GM23338 (cell line): ENCODE measurements at regions not wholly inside any gene's neighbourhood (a gene's known extent, or its start where the extent isn't known, plus 50 kb on each side); places are given as distances from the start of the nearest gene placed in this dataset.

Experiments
- ATAC-seq: fragments of 200-7000 bp; cut with Tn5 transposase; 3 replicates; pipeline ENCODE4 v1.9.1; 2020
- DNase-seq: peaks from one replicate; pipeline ENCODE4 v3.0.0-alpha.2; 2015; ENCODE audit warnings: low spot score
- H2AFZ ChIP-seq: fragments of 200-600 bp; sonication (generic); 2 replicates; pipeline ENCODE4 v1.8.0; 2016; ENCODE audit warnings: antibody characterized with exemption, mild to moderate bottlenecking, moderate library complexity
- H3F3A ChIP-seq: fragments of 200-600 bp; sonication (generic); replicated peaks from 2 replicates; pipeline ENCODE4 v1.8.0; 2017; ENCODE audit warnings: antibody characterized with exemption, mixed run types, low read depth
- H3K27ac ChIP-seq: fragments of 200-600 bp; sonication (generic); 2 replicates; pipeline ENCODE4 v1.6.1; 2016; ENCODE audit warnings: low read depth
- H3K27me3 ChIP-seq: fragments of 200-600 bp; sonication (generic); 2 replicates; pipeline ENCODE4 v1.8.0; 2016; ENCODE audit warnings: mild to moderate bottlenecking, mixed run types, moderate library complexity; ENCODE audit not compliant: insufficient read depth
- H3K36me3 ChIP-seq: fragments of 200-600 bp; sonication (generic); 2 replicates; pipeline ENCODE4 v1.8.0; 2016; ENCODE audit warnings: mild to moderate bottlenecking; ENCODE audit not compliant: insufficient read depth
- H3K4me1 ChIP-seq: fragments of 200-600 bp; sonication (generic); 2 replicates; pipeline ENCODE4 v1.8.0; 2016; ENCODE audit warnings: mild to moderate bottlenecking, moderate library complexity; ENCODE audit not compliant: insufficient read depth
- H3K4me2 ChIP-seq: fragments of 200-600 bp; sonication (generic); 2 replicates; pipeline ENCODE4 v1.7.1; 2017; ENCODE audit warnings: mixed run types
- H3K4me3 ChIP-seq: fragments of 200-600 bp; sonication (generic); 2 replicates; pipeline ENCODE4 v1.6.1; 2016; ENCODE audit warnings: mixed run types
- H3K79me2 ChIP-seq: fragments of 200-600 bp; sonication (generic); replicated peaks from 2 replicates; pipeline ENCODE4 v1.8.0; 2017; ENCODE audit warnings: mild to moderate bottlenecking; ENCODE audit not compliant: insufficient read depth
- H3K9me2 ChIP-seq: fragments of 200-600 bp; sonication (generic); 2 replicates; pipeline ENCODE4 v1.8.0; 2017; ENCODE audit not compliant: insufficient read depth
- H4K20me1 ChIP-seq: fragments of 200-600 bp; sonication (generic); replicated peaks from 2 replicates; pipeline ENCODE4 v1.8.0; 2017; ENCODE audit warnings: mild to moderate bottlenecking; ENCODE audit not compliant: insufficient read depth
- H3K27ac Mint-ChIP-seq: 2 replicates; pipeline ENCODE4 v1.8.0; 2020; ENCODE audit warnings: inconsistent platforms, mild to moderate bottlenecking, moderate library complexity, mixed read lengths
- H3K27me3 Mint-ChIP-seq: 3 replicates; pipeline ENCODE4 v1.8.0; 2022; ENCODE audit warnings: low read depth, mild to moderate bottlenecking, moderate library complexity, mixed read lengths, inconsistent platforms; ENCODE audit not compliant: insufficient read depth, poor library complexity
- H3K36me3 Mint-ChIP-seq: 3 replicates; pipeline ENCODE4 v1.8.0; 2021; ENCODE audit warnings: low read depth, mild to moderate bottlenecking, inconsistent platforms, moderate library complexity, mixed read lengths
- H3K4me1 Mint-ChIP-seq: 3 replicates; pipeline ENCODE4 v1.8.0; 2020; ENCODE audit warnings: mild to moderate bottlenecking, inconsistent platforms, mixed read lengths
- H3K4me3 Mint-ChIP-seq: 3 replicates; pipeline ENCODE4 v1.8.0; 2021; ENCODE audit warnings: moderate library complexity, mild to moderate bottlenecking, inconsistent platforms, mixed read lengths
- H3K9me3 Mint-ChIP-seq: 3 replicates; pipeline ENCODE4 v1.8.0; 2020; ENCODE audit warnings: moderate library complexity, mild to moderate bottlenecking, inconsistent platforms, mixed read lengths
- CREB1 ChIP-seq: fragments of 250-450 bp; sonication (Bioruptor Pico); IDR thresholded peaks from 2 replicates; pipeline ENCODE4 v1.5.0; 2020; ENCODE audit warnings: low read depth, mild to moderate bottlenecking, moderate library complexity
- EZH2 ChIP-seq: fragments of 200-600 bp; sonication (generic); IDR thresholded peaks from one replicate; pipeline ENCODE4 v1.8.0; 2017; ENCODE audit warnings: antibody characterized with exemption, mild to moderate bottlenecking, low read depth; ENCODE audit not compliant: unreplicated experiment
- EZH2phosphoT487 ChIP-seq: fragments of 200-600 bp; sonication (generic); IDR thresholded peaks from one replicate; pipeline ENCODE4 v1.8.1; 2018; ENCODE audit warnings: antibody characterized with exemption; ENCODE audit not compliant: unreplicated experiment
- NANOG ChIP-seq: IDR thresholded peaks from 2 replicates; pipeline ENCODE4 v1.6.1; 2016; ENCODE audit warnings: antibody characterized with exemption, borderline replicate concordance
- STAT1 ChIP-seq: IDR thresholded peaks from one replicate; pipeline ENCODE4 v1.6.1; 2016; ENCODE audit warnings: antibody characterized with exemption; ENCODE audit not compliant: unreplicated experiment
- ZNF114 ChIP-seq: fragments of 250-450 bp; sonication (Bioruptor Pico); IDR thresholded peaks from 2 replicates; pipeline ENCODE4 v1.5.0; 2020; ENCODE audit warnings: mild to moderate bottlenecking, moderate library complexity
- ZNF331 ChIP-seq: fragments of 250-450 bp; sonication (Bioruptor Pico); IDR thresholded peaks from 2 replicates; pipeline ENCODE4 v1.5.0; 2020; ENCODE audit warnings: low read depth, mild to moderate bottlenecking, moderate library complexity
- TF ChIP-seq, protein P1 (sequence below), 2 experiments: fragments of 200-600 bp in 1 of 2; sonication (generic) in 1 of 2; conservative IDR thresholded peaks; 2 replicates each; pipeline versions ENCODE4 v1.5.1 to v1.6.1; 2016 to 2017; ENCODE audit warnings: antibody characterized with exemption in 2 of 2, low read depth in 2 of 2, mild to moderate bottlenecking in 2 of 2, moderate library complexity in 1 of 2
- TF ChIP-seq, protein P2 (sequence below): IDR thresholded peaks from 2 replicates; pipeline ENCODE4 v1.6.1; 2016; ENCODE audit warnings: antibody characterized with exemption
- TF ChIP-seq, protein P3 (sequence below): IDR thresholded peaks from one replicate; pipeline ENCODE4 v1.6.1; 2018; ENCODE audit warnings: antibody characterized with exemption; ENCODE audit not compliant: unreplicated experiment
- TF ChIP-seq, protein P4 (sequence below): fragments of 250-450 bp; sonication (Bioruptor Pico); IDR thresholded peaks from 2 replicates; pipeline ENCODE4 v1.5.0; 2020; ENCODE audit warnings: mild to moderate bottlenecking, moderate library complexity

DNA sequence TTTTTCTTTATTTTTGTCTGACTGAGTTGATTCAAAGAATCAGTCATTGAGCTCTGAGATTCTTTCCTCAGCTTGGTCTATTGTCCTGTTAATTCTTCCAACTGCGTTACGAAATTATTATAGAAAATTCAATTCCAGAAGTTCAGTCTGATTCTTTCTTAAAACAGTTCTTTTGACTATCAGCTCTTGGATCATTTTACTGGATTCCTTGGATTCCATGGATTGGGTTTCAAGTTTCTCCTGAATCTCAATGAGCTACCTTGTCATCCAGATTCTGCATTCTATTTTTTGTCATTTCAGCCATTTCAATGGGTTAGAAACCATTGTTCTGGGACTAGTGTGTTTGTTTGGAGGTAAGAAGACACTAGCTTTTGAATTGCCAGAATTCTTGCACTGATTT is 169.3 kb downstream of the PCDH20 start (continued):
- TF ChIP-seq, protein P1, sequence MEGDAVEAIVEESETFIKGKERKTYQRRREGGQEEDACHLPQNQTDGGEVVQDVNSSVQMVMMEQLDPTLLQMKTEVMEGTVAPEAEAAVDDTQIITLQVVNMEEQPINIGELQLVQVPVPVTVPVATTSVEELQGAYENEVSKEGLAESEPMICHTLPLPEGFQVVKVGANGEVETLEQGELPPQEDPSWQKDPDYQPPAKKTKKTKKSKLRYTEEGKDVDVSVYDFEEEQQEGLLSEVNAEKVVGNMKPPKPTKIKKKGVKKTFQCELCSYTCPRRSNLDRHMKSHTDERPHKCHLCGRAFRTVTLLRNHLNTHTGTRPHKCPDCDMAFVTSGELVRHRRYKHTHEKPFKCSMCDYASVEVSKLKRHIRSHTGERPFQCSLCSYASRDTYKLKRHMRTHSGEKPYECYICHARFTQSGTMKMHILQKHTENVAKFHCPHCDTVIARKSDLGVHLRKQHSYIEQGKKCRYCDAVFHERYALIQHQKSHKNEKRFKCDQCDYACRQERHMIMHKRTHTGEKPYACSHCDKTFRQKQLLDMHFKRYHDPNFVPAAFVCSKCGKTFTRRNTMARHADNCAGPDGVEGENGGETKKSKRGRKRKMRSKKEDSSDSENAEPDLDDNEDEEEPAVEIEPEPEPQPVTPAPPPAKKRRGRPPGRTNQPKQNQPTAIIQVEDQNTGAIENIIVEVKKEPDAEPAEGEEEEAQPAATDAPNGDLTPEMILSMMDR (conservative IDR thresholded peaks at IDR 0.05; ENCODE audit: low read depth in 2 of 2): no peak
- TF ChIP-seq STAT1 (no peak), EZH2 (no peak), NANOG (no peak), ZNF331 (CRISPR knock-in tag) (no peak), EZH2phosphoT487 (no peak)
- TF ChIP-seq, protein P2, sequence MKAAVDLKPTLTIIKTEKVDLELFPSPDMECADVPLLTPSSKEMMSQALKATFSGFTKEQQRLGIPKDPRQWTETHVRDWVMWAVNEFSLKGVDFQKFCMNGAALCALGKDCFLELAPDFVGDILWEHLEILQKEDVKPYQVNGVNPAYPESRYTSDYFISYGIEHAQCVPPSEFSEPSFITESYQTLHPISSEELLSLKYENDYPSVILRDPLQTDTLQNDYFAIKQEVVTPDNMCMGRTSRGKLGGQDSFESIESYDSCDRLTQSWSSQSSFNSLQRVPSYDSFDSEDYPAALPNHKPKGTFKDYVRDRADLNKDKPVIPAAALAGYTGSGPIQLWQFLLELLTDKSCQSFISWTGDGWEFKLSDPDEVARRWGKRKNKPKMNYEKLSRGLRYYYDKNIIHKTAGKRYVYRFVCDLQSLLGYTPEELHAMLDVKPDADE: no peak
- TF ChIP-seq, protein P3, sequence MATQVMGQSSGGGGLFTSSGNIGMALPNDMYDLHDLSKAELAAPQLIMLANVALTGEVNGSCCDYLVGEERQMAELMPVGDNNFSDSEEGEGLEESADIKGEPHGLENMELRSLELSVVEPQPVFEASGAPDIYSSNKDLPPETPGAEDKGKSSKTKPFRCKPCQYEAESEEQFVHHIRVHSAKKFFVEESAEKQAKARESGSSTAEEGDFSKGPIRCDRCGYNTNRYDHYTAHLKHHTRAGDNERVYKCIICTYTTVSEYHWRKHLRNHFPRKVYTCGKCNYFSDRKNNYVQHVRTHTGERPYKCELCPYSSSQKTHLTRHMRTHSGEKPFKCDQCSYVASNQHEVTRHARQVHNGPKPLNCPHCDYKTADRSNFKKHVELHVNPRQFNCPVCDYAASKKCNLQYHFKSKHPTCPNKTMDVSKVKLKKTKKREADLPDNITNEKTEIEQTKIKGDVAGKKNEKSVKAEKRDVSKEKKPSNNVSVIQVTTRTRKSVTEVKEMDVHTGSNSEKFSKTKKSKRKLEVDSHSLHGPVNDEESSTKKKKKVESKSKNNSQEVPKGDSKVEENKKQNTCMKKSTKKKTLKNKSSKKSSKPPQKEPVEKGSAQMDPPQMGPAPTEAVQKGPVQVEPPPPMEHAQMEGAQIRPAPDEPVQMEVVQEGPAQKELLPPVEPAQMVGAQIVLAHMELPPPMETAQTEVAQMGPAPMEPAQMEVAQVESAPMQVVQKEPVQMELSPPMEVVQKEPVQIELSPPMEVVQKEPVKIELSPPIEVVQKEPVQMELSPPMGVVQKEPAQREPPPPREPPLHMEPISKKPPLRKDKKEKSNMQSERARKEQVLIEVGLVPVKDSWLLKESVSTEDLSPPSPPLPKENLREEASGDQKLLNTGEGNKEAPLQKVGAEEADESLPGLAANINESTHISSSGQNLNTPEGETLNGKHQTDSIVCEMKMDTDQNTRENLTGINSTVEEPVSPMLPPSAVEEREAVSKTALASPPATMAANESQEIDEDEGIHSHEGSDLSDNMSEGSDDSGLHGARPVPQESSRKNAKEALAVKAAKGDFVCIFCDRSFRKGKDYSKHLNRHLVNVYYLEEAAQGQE: no peak

DNA sequence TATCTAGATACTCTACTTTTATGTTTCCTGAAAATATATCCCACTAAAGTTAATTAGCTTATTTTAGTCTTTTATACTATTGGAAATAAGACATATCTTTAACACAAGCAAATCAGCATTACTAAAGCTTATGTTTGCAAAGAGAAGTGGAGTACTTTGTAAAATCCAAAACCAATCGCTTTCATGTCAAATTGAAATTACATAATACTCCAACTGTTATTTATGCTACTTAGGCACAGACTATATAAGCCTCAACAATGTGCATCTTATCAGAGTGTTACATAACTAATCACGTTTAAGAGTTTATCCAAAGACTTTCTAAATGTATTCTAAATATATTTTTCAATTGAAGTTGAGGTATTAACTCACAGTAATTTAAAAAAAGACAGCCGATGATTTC is 200.0 kb downstream of the PCDH20 start:
- H2AFZ ChIP-seq: no peak overlapping the region
- no peak overlapping the region for H3K4me2 ChIP-seq
- Mint-ChIP-seq H3K9me3 (no peaks in the 10 kb centered on the region; the same call in 2 of the 3 replicates), H3K4me3 (no peak overlapping the region), H3K27me3 (no peaks in the 10 kb centered on the region), H3K4me1 (peaks cover 3% of the 10 kb centered on the region; the same call in 2 of the 3 replicates), H3K27ac (no peak overlapping the region), H3K36me3 (no peaks in the 10 kb centered on the region)
- H3K36me3 ChIP-seq: no peaks in the 10 kb centered on the region
- DNase-seq (no peak), ATAC-seq (no peak)
- no peaks in the 10 kb centered on the region for H3F3A ChIP-seq
- no peak overlapping the region for H3K4me3 ChIP-seq
- H3K79me2 ChIP-seq: no peaks in the 10 kb centered on the region
- peaks cover 9% of the 10 kb centered on the region; the same call in 1 of the 2 replicates for H3K4me1 ChIP-seq
- no peaks in the 10 kb centered on the region for H3K27me3 ChIP-seq
- no peaks in the 10 kb centered on the region for H4K20me1 ChIP-seq
- H3K27ac ChIP-seq: no peak overlapping the region
- H3K9me2 ChIP-seq: no peaks in the 10 kb centered on the region
- TF ChIP-seq, protein P2: no peak
- TF ChIP-seq STAT1 (no peak), CREB1 (no peak), ZNF114 (CRISPR knock-in tag) (no peak), ZNF331 (CRISPR knock-in tag) (no peak), EZH2 (no peak)
- TF ChIP-seq, protein P4, sequence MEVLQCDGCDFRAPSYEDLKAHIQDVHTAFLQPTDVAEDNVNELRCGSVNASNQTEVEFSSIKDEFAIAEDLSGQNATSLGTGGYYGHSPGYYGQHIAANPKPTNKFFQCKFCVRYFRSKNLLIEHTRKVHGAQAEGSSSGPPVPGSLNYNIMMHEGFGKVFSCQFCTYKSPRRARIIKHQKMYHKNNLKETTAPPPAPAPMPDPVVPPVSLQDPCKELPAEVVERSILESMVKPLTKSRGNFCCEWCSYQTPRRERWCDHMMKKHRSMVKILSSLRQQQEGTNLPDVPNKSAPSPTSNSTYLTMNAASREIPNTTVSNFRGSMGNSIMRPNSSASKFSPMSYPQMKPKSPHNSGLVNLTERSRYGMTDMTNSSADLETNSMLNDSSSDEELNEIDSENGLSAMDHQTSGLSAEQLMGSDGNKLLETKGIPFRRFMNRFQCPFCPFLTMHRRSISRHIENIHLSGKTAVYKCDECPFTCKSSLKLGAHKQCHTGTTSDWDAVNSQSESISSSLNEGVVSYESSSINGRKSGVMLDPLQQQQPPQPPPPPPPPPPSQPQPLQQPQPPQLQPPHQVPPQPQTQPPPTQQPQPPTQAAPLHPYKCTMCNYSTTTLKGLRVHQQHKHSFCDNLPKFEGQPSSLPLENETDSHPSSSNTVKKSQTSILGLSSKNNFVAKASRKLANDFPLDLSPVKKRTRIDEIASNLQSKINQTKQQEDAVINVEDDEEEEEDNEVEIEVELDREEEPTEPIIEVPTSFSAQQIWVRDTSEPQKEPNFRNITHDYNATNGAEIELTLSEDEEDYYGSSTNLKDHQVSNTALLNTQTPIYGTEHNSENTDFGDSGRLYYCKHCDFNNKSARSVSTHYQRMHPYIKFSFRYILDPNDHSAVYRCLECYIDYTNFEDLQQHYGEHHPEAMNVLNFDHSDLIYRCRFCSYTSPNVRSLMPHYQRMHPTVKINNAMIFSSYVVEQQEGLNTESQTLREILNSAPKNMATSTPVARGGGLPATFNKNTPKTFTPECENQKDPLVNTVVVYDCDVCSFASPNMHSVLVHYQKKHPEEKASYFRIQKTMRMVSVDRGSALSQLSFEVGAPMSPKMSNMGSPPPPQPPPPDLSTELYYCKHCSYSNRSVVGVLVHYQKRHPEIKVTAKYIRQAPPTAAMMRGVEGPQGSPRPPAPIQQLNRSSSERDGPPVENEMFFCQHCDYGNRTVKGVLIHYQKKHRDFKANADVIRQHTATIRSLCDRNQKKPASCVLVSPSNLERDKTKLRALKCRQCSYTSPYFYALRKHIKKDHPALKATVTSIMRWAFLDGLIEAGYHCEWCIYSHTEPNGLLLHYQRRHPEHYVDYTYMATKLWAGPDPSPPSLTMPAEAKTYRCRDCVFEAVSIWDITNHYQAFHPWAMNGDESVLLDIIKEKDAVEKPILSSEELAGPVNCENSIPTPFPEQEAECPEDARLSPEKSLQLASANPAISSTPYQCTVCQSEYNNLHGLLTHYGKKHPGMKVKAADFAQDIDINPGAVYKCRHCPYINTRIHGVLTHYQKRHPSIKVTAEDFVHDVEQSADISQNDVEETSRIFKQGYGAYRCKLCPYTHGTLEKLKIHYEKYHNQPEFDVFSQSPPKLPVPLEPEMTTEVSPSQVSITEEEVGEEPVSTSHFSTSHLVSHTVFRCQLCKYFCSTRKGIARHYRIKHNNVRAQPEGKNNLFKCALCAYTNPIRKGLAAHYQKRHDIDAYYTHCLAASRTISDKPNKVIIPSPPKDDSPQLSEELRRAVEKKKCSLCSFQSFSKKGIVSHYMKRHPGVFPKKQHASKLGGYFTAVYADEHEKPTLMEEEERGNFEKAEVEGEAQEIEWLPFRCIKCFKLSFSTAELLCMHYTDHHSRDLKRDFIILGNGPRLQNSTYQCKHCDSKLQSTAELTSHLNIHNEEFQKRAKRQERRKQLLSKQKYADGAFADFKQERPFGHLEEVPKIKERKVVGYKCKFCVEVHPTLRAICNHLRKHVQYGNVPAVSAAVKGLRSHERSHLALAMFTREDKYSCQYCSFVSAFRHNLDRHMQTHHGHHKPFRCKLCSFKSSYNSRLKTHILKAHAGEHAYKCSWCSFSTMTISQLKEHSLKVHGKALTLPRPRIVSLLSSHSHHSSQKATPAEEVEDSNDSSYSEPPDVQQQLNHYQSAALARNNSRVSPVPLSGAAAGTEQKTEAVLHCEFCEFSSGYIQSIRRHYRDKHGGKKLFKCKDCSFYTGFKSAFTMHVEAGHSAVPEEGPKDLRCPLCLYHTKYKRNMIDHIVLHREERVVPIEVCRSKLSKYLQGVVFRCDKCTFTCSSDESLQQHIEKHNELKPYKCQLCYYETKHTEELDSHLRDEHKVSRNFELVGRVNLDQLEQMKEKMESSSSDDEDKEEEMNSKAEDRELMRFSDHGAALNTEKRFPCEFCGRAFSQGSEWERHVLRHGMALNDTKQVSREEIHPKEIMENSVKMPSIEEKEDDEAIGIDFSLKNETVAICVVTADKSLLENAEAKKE (CRISPR knock-in tag): no peak
